ENCODE measurements at regions not wholly inside any gene's neighbourhood (a gene's known extent, or its start where the extent isn't known, plus 50 kb on each side); places are given as distances from the start of the nearest gene placed in this dataset.
A peak's percentile ranks its signal among the peaks of the same experiment; 100 is the strongest.

GRCh38 chr4:4788573-4788972 lies 70.9 kb upstream of the MSX1 start:
- H3K27ac ChIP-seq (ENCODE audit: extremely low read depth, low read depth, low read length): no peak overlapping the region
- H3K4me1 ChIP-seq (ENCODE audit: control insufficient read depth, insufficient read depth, low read length): no peaks in the 10 kb centered on the region
- H3K36me3 ChIP-seq (ENCODE audit: control insufficient read depth in 2 of 2, insufficient read depth in 1 of 2, low read length in 2 of 2): no peaks in the 10 kb centered on the region
- H3K4me3 ChIP-seq (ENCODE audit: low read depth, low read length): no peak overlapping the region
- ChIA-PET CTCF (no interaction called here), POLR2A (no interaction called here)
- no peaks in the 10 kb centered on the region for H3K9me3 ChIP-seq (ENCODE audit: control insufficient read depth, insufficient read depth, low read depth, low read length)
- TF ChIP-seq TRIM28 (IDR thresholded peaks at IDR 0.05; ENCODE audit: borderline replicate concordance, low read length): peak; percentile 68; the same call in 1 of the 2 replicates
- no peak for TF ChIP-seq ZBTB11 (tag by site-specific recombination; conservative IDR thresholded peaks at IDR 0.05; ENCODE audit: low read depth)
- TF ChIP-seq SETDB1 (IDR thresholded peaks at IDR 0.05; ENCODE audit: insufficient read length, low read length): peak; percentile 92

- POLR2A ChIA-PET: no interaction called here
- H3K4me3 ChIP-seq (ENCODE audit: low read depth, low read length): no peak overlapping the region
- CTCF ChIA-PET: no interaction called here
- no peaks in the 10 kb centered on the region for H3K36me3 ChIP-seq (ENCODE audit: control insufficient read depth in 2 of 2, insufficient read depth in 1 of 2, low read length in 2 of 2)
- no peaks in the 10 kb centered on the region for H3K9me3 ChIP-seq (ENCODE audit: control insufficient read depth, insufficient read depth, low read depth, low read length)
- H3K27ac ChIP-seq (ENCODE audit: extremely low read depth, low read depth, low read length): no peak overlapping the region
- H3K4me1 ChIP-seq (ENCODE audit: control insufficient read depth, insufficient read depth, low read length): no peaks in the 10 kb centered on the region
- TF ChIP-seq ZNF621 (tag by site-specific recombination; IDR thresholded peaks at IDR 0.05) (no peak), ZNF585B (tag by site-specific recombination; IDR thresholded peaks at IDR 0.05) (no peak), OSR2 (tag by site-specific recombination; IDR thresholded peaks at IDR 0.05) (no peak), ZNF777 (tag by site-specific recombination; IDR thresholded peaks at IDR 0.05; ENCODE audit: borderline replicate concordance) (no peak), GLI4 (tag by site-specific recombination; IDR thresholded peaks at IDR 0.05) (no peak), ZNF335 (tag by site-specific recombination; conservative IDR thresholded peaks at IDR 0.05) (no peak), ZNF391 (tag by site-specific recombination; IDR thresholded peaks at IDR 0.05; ENCODE audit: borderline replicate concordance, low read depth) (no peak), ZNF157 (tag by site-specific recombination; IDR thresholded peaks at IDR 0.05) (no peak), ELK4 (IDR thresholded peaks at IDR 0.05; ENCODE audit: borderline replicate concordance, low read depth, low read length) (no peak), ZNF280D (tag by site-specific recombination; IDR thresholded peaks at IDR 0.05) (no peak), ZNF132 (tag by site-specific recombination; IDR thresholded peaks at IDR 0.05; ENCODE audit: borderline replicate concordance) (no peak), PRDM10 (tag by site-specific recombination; IDR thresholded peaks at IDR 0.05) (no peak), PRDM2 (tag by site-specific recombination; IDR thresholded peaks at IDR 0.05; ENCODE audit: borderline replicate concordance) (no peak), SCRT2 (tag by site-specific recombination; IDR thresholded peaks at IDR 0.05) (no peak), KLF1 (tag by site-specific recombination; IDR thresholded peaks at IDR 0.05) (no peak)
Observed at GRCh38 chr4:4787421-4787820, 72.0 kb upstream of the MSX1 start.

Data from HEK293 (cell line).